ENCODE measurements at regions not wholly inside any gene's neighbourhood (a gene's known extent, or its start where the extent isn't known, plus 50 kb on each side); places are given as distances from the start of the nearest gene placed in this dataset.

DNA sequence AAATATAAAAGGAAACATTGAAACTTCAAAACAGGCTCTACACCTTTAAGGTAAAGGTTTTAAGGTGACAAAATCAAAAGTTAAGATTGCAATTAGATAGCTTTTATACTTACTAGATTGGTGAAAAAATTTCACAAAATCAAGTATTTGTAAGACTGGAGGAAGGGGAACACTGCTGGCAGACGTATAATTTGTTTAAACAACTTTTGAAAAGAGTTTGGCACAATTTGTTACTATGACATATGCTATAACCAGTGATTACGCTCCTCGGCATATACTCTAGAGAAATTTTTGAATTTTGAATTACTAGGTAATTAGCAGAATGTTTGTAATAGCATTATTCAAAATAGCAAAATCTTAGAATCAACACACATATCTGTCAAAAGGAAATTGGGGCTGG, 425.0 kb downstream of the LRRIQ3 start:
- TF ChIP-seq GATA2 (IDR thresholded peaks at IDR 0.05; ENCODE audit: low read depth, low read length) (no peak), GATA3 (IDR thresholded peaks at IDR 0.05; ENCODE audit: low read depth, low read length) (no peak)

Measured in SH-SY5Y (cell line).